RWPE2 (cell line): ENCODE measurements at regions not wholly inside any gene's neighbourhood (a gene's known extent, or its start where the extent isn't known, plus 50 kb on each side); places are given as distances from the start of the nearest gene placed in this dataset.

Source experiments
- ATAC-seq: fragments of 200-7000 bp; cut with Tn5 transposase; 3 replicates; pipeline ENCODE4 v1.9.1; 2021; ENCODE audit warnings: low read depth
- DNase-seq: peaks from one replicate; pipeline ENCODE4 v3.0.0-alpha.2; 2020; ENCODE audit warnings: low spot score
- H3K27ac ChIP-seq: fragments of 450-650 bp; 2 replicates; pipeline ENCODE4 v1.5.1; 2017; ENCODE audit warnings: mild to moderate bottlenecking; ENCODE audit not compliant: poor library complexity, severe bottlenecking
- H3K27me3 ChIP-seq: fragments of 250-450 bp; sonication (Bioruptor Pico); 2 replicates; pipeline ENCODE4 v1.5.1; 2021; ENCODE audit warnings: mild to moderate bottlenecking, moderate library complexity; ENCODE audit not compliant: insufficient read depth, poor library complexity, severe bottlenecking
- H3K36me3 ChIP-seq: fragments of 250-450 bp; sonication (Bioruptor Pico); 2 replicates; pipeline ENCODE4 v1.5.1; 2020; ENCODE audit warnings: low read depth, mild to moderate bottlenecking, moderate library complexity
- H3K4me1 ChIP-seq: fragments of 250-450 bp; sonication (Bioruptor Pico); 2 replicates; pipeline ENCODE4 v1.5.1; 2021; ENCODE audit warnings: mild to moderate bottlenecking, moderate library complexity; ENCODE audit not compliant: insufficient read depth, poor library complexity, severe bottlenecking
- H3K4me3 ChIP-seq: fragments of 250-450 bp; sonication (Bioruptor Pico); 2 replicates; pipeline ENCODE4 v1.5.1; 2021; ENCODE audit warnings: mild to moderate bottlenecking, moderate library complexity; ENCODE audit not compliant: severe bottlenecking
- H3K9me3 ChIP-seq: fragments of 250-450 bp; sonication (Bioruptor Pico); 2 replicates; pipeline ENCODE4 v1.5.1; 2021; ENCODE audit warnings: mild to moderate bottlenecking, moderate library complexity; ENCODE audit not compliant: severe bottlenecking
- TF ChIP-seq, protein P1 (sequence below): fragments of 450-650 bp; IDR thresholded peaks from one replicate; pipeline ENCODE4 v1.5.1; 2017; ENCODE audit warnings: mild to moderate bottlenecking, moderate library complexity; ENCODE audit not compliant: poor library complexity, severe bottlenecking

DNA sequence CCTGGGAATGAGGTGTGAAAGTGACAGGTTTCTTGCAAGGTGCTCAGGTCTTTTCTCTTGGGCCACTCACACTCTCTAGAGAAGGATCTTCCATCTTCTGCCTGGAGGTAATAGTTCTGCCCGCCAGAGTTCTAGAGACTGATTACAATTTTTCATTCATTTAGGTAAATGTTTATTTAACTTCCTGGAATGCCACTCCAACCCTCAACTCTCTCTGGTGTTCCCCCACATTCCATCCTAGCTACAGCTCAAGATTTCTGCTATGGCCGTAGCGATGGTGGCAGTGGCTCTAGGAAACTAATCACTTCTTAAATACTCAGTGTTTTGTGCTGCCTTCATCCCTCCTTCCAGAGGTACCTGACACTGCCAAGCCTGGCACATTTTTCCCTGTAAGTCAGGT, 174.6 kb downstream of the WDR11 start:
- Histone ChIP-seq H3K27ac (no peak overlapping the region), H3K4me3 (no peak overlapping the region), H3K4me1 (no peaks in the 10 kb centered on the region), H3K9me3 (no peaks in the 10 kb centered on the region), H3K27me3 (no peaks in the 10 kb centered on the region), H3K36me3 (no peaks in the 10 kb centered on the region)
- no peak for DNase-seq
- ATAC-seq, result no peak
- TF ChIP-seq, protein P1, sequence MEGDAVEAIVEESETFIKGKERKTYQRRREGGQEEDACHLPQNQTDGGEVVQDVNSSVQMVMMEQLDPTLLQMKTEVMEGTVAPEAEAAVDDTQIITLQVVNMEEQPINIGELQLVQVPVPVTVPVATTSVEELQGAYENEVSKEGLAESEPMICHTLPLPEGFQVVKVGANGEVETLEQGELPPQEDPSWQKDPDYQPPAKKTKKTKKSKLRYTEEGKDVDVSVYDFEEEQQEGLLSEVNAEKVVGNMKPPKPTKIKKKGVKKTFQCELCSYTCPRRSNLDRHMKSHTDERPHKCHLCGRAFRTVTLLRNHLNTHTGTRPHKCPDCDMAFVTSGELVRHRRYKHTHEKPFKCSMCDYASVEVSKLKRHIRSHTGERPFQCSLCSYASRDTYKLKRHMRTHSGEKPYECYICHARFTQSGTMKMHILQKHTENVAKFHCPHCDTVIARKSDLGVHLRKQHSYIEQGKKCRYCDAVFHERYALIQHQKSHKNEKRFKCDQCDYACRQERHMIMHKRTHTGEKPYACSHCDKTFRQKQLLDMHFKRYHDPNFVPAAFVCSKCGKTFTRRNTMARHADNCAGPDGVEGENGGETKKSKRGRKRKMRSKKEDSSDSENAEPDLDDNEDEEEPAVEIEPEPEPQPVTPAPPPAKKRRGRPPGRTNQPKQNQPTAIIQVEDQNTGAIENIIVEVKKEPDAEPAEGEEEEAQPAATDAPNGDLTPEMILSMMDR, result no peak

DNA sequence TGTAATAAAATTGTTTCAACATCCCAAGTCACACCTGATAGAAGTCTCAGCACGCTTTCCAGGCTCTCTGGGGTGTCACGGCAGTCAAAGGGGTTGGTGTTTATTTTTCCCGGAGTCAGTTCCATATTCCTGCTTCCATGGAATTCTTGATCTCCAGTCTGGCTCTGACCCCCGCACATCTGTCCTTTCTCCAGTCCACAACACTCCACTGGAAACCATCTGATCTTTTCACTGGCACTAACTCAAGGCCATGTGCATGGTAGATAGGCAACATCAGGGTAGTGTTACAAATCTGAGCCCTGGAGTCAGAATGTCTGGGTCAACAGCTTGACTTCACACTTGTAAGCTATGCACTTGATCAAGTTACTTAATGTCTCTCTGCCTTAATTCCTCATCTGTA, 176.2 kb downstream of the WDR11 start:
- H3K36me3 ChIP-seq, result no peaks in the 10 kb centered on the region
- H3K27me3 ChIP-seq, result no peaks in the 10 kb centered on the region
- H3K27ac ChIP-seq, result no peak overlapping the region
- no peak overlapping the region for H3K4me3 ChIP-seq
- no peaks in the 10 kb centered on the region for H3K9me3 ChIP-seq
- ATAC-seq, result no peak
- TF ChIP-seq, protein P1, result no peak
- no peaks in the 10 kb centered on the region for H3K4me1 ChIP-seq
- DNase-seq, result no peak

DNA sequence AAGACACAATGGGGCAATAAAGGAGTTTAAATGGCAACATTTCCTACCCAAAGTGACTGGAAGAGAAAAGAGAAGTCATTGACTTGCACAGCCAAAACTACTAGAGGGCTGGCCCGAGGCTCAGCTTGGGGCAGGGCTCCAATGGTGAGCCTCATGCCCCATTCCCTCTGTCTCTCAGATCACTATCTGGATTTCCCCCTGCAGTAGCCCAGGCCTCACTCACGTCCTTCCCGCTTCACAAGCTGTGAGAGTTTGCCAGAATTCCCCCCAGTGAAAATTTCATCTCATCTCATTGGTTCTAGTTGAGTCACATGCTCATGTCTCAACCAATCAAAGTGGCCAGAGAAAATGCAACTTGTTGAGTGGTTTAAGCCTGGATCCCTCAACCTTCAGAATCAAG, 181.3 kb downstream of the WDR11 start:
- Histone ChIP-seq H3K27me3 (no peaks in the 10 kb centered on the region), H3K4me1 (no peaks in the 10 kb centered on the region), H3K27ac (no peak overlapping the region), H3K9me3 (no peaks in the 10 kb centered on the region), H3K4me3 (no peak overlapping the region), H3K36me3 (no peaks in the 10 kb centered on the region)
- DNase-seq (no peak), ATAC-seq (no peak)
- TF ChIP-seq, protein P1, result no peak

DNA sequence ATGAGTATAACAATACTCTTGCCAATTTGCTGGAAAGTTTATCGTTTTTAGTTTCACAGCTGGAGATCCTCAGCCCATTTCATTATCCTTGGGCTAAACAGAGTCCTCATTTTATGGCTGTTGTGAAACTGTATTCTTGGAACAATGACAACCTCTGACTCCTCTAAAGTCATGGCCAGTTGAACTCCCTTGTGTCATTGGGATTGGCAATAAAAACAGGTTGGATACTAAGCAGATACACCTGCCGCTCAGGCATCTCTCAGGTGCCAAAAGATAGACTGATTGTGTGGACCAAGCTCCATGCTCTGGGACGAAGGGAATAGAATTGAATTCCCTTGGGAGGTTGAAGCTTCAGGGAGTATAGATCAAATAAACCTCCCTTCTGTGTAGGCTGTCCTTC, 182.2 kb downstream of the WDR11 start:
- TF ChIP-seq, protein P1, result no peak
- Histone ChIP-seq H3K4me3 (no peak overlapping the region), H3K36me3 (no peaks in the 10 kb centered on the region), H3K4me1 (no peaks in the 10 kb centered on the region), H3K27ac (no peak overlapping the region), H3K27me3 (no peaks in the 10 kb centered on the region), H3K9me3 (no peaks in the 10 kb centered on the region)
- DNase-seq, result no peak
- no peak for ATAC-seq

DNA sequence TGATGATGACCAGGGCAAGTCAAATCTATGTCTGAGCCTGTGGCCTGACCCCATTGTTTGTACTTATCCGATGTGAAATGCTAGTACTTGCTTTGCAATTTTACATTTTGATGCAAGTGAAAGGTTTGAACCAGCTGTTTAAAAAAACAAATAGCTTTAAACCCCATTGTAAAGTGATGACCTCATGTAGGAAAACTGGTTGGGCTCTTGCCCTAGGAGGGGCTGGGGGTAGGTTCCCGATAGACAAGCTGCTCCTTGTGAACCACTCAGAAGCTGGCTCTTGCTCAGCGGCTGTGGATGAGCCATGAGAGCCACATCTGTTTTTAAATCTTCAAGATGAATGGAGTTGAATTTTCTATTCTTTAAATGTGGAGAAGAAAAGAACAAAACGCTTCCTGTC, 185.3 kb downstream of the WDR11 start:
- TF ChIP-seq, protein P1, result no peak
- DNase-seq, result no peak

More for the DNA sequence above, 185.3 kb downstream of the WDR11 start:
- Histone ChIP-seq H3K27ac (no peak overlapping the region), H3K4me3 (no peak overlapping the region), H3K4me1 (no peaks in the 10 kb centered on the region), H3K36me3 (no peaks in the 10 kb centered on the region), H3K27me3 (no peaks in the 10 kb centered on the region), H3K9me3 (no peaks in the 10 kb centered on the region)
- ATAC-seq, result no peak
